Tibial nerve (tissue), 4 donors: ENCODE measurements at regions not wholly inside any gene's neighbourhood (a gene's known extent, or its start where the extent isn't known, plus 50 kb on each side); places are given as distances from the start of the nearest gene placed in this dataset.

Experiments
- EP300 ChIP-seq, 2 donors: sonication (generic); formaldehyde crosslinking; IDR thresholded peaks; one replicate each; pipeline ENCODE4 v1.6.1; 2017; ENCODE audit warnings: antibody characterized with exemption in 2 of 2, mild to moderate bottlenecking in 1 of 2
- TF ChIP-seq, protein P1 (sequence below), 5 experiments: fragments of 200-600 bp in 3 of 5; fragments of 450-650 bp in 2 of 5; sonication (generic) in 3 of 5; IDR thresholded peaks; one replicate each; pipeline ENCODE4 v1.5.1; 2016 to 2019; ENCODE audit warnings: antibody characterized with exemption in 5 of 5, mild to moderate bottlenecking in 3 of 5, moderate library complexity in 2 of 5

DNA sequence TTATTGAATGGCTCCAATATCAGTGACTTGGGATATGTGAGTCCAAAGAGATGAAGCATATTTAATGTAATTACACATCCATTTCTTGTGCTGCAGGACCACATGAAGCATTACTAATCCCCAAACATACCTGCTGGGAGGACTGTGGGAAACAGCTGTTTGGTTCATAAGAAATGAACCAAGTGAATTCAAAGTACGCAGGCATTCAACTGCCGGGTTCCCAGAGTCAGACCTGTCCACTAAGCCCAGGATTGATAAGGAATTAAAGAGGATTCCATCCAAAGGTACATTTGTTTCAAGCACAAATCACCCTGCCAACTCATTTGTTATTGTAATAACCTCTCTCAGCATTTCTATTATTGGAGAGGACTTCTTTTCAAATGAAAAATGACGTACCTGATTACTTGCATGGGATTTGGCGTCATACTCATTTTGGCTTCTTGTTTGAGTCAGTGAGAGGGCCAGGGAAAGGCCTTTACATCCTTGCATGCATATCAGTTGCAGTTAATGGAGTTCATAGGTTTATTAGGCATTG is 230.7 kb downstream of the TXNL1 start:
- TF ChIP-seq, protein P1, sequence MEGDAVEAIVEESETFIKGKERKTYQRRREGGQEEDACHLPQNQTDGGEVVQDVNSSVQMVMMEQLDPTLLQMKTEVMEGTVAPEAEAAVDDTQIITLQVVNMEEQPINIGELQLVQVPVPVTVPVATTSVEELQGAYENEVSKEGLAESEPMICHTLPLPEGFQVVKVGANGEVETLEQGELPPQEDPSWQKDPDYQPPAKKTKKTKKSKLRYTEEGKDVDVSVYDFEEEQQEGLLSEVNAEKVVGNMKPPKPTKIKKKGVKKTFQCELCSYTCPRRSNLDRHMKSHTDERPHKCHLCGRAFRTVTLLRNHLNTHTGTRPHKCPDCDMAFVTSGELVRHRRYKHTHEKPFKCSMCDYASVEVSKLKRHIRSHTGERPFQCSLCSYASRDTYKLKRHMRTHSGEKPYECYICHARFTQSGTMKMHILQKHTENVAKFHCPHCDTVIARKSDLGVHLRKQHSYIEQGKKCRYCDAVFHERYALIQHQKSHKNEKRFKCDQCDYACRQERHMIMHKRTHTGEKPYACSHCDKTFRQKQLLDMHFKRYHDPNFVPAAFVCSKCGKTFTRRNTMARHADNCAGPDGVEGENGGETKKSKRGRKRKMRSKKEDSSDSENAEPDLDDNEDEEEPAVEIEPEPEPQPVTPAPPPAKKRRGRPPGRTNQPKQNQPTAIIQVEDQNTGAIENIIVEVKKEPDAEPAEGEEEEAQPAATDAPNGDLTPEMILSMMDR (IDR thresholded peaks at IDR 0.05): no peak
- TF ChIP-seq EP300 (IDR thresholded peaks at IDR 0.05): no peak
